ENCODE measurements at regions not wholly inside any gene's neighbourhood (a gene's known extent, or its start where the extent isn't known, plus 50 kb on each side); places are given as distances from the start of the nearest gene placed in this dataset.

- H3K27me3 ChIP-seq (ENCODE audit: control insufficient read depth, insufficient read depth, low read length) = no peaks in the 10 kb centered on the region
- TF ChIP-seq CTCF (IDR thresholded peaks at IDR 0.05; ENCODE audit: insufficient read depth, low read length, severe bottlenecking) = no peak
- no peaks in the 10 kb centered on the region for H3K36me3 ChIP-seq (ENCODE audit: control insufficient read depth, insufficient read depth, low read length)
- DNase-seq (ENCODE audit: low read depth) (no peak), FAIRE-seq (no peak)
- no peak overlapping the region for H3K4me3 ChIP-seq (ENCODE audit: low read depth, low read length)
Observed at GRCh38 chr4:108543359-108543968, 76.9 kb upstream of the RPL34 start.

DNA sequence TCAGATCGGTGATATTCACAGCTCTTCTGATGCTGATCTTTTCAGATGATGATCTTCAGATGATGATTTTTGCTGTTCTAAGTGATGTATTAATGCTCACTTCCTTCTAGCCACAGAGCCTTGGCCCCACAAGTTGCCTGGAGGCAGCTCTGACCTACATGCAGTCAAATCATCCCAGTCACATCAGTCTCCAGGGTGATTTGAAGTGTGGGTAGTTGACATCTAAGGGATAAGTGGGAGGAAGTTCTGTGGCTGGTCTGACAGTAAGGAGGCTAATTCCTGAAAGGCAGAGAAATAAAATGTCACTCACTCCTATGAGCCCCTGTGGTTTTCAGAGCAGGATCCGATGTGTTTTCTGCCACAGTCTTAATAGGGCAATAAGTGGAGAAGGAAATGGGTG is 79.8 kb upstream of the RPL34 start:
- Histone ChIP-seq H3K36me3 (ENCODE audit: control insufficient read depth, insufficient read depth, low read length) (no peaks in the 10 kb centered on the region), H3K4me3 (ENCODE audit: low read depth, low read length) (no peak overlapping the region), H3K27me3 (ENCODE audit: control insufficient read depth, insufficient read depth, low read length) (no peaks in the 10 kb centered on the region)
- peak; percentile 15 for DNase-seq (ENCODE audit: low read depth)
- no peak for FAIRE-seq
- TF ChIP-seq CTCF (IDR thresholded peaks at IDR 0.05; ENCODE audit: insufficient read depth, low read length, severe bottlenecking) = no peak

DNA sequence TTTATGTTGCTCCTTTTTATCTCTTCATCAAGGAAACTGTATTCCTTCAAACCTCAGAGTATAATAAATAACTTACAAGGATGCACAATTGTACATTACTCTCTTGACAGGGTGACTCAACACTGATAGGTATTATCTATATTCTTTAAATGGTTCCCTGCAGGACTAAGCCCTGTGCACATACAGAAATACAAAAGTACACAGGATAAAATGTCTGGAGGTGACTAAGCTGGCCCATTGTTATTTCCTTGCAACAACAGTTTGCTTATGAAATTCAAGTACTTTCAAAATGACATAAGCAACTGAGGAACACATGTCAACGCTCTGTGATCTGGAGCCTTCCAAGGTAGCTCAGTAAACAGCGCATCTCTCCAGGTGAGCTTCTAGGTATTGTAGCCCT is 83.8 kb upstream of the RPL34 start:
- TF ChIP-seq CTCF (IDR thresholded peaks at IDR 0.05; ENCODE audit: insufficient read depth, low read length, severe bottlenecking) = no peak
- Histone ChIP-seq H3K4me3 (ENCODE audit: low read depth, low read length) (no peak overlapping the region), H3K27me3 (ENCODE audit: control insufficient read depth, insufficient read depth, low read length) (no peaks in the 10 kb centered on the region), H3K36me3 (ENCODE audit: control insufficient read depth, insufficient read depth, low read length) (no peaks in the 10 kb centered on the region)
- FAIRE-seq (no peak), DNase-seq (ENCODE audit: low read depth) (peak; percentile 82)

DNA sequence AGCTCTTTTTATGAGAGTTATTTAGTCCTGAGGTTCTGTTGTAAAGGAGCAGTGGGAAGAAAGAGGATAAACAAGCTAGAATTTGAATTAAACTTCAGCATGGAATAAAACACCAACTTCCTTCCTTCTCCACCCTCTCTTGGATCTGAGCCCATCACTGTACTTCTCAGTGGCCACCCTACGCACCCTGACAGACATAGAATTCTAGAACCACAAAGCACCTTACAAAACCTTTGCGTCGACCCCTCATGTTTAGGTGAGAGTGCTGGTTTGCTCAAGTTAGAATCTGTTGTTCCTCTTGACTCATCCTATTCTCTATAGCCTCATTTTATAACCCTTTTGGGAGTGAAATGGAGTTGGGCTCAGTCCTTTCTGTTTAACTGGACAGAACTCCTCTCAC is 84.6 kb upstream of the RPL34 start:
- peak; percentile 14 for DNase-seq (ENCODE audit: low read depth)
- no peak for TF ChIP-seq CTCF (IDR thresholded peaks at IDR 0.05; ENCODE audit: insufficient read depth, low read length, severe bottlenecking)
- no peak overlapping the region for H3K4me3 ChIP-seq (ENCODE audit: low read depth, low read length)
- FAIRE-seq = no peak
- no peaks in the 10 kb centered on the region for H3K27me3 ChIP-seq (ENCODE audit: control insufficient read depth, insufficient read depth, low read length)
- H3K36me3 ChIP-seq (ENCODE audit: control insufficient read depth, insufficient read depth, low read length) = no peaks in the 10 kb centered on the region

- no peak overlapping the region for H3K4me3 ChIP-seq (ENCODE audit: low read depth, low read length)
- FAIRE-seq (no peak), DNase-seq (ENCODE audit: low read depth) (no peak)
- TF ChIP-seq CTCF (IDR thresholded peaks at IDR 0.05; ENCODE audit: insufficient read depth, low read length, severe bottlenecking) = no peak
- H3K27me3 ChIP-seq (ENCODE audit: control insufficient read depth, insufficient read depth, low read length) = no peaks in the 10 kb centered on the region
- no peaks in the 10 kb centered on the region for H3K36me3 ChIP-seq (ENCODE audit: control insufficient read depth, insufficient read depth, low read length)
Observed at GRCh38 chr4:108533876-108534275, 86.5 kb upstream of the RPL34 start.

DNA sequence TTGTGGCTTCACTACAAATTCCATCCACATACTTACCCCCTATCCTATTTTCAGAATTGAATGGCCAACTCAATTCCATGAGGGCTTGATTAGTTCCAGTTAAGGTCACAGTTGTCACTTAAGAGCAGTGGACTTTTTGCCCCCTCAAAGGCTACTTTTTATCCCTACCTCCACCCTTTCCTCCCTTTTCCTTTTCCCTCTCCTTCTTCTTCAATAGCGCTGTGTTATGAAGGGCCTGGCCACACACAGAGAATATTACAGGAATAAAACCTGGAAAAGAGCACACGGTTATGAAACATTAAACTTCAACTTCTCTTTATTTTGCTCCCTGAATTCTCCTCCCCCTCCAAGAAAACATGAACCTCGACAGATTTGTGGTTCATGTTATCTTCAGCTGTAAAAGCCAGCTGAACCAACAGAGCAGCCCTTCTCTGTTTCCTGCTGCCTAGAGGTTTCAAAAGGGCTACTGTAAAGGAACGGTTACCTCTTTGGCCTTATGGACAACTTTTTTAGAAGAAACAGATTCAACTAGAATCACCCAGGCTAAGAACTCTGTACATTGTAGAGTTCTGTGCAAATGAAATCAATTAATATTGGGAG is 87.0 kb upstream of the RPL34 start:
- no peak for FAIRE-seq
- no peaks in the 10 kb centered on the region for H3K36me3 ChIP-seq (ENCODE audit: control insufficient read depth, insufficient read depth, low read length)
- TF ChIP-seq CTCF (IDR thresholded peaks at IDR 0.05; ENCODE audit: insufficient read depth, low read length, severe bottlenecking) = no peak
- no peak for DNase-seq (ENCODE audit: low read depth)
- no peak overlapping the region for H3K4me3 ChIP-seq (ENCODE audit: low read depth, low read length)
- no peaks in the 10 kb centered on the region for H3K27me3 ChIP-seq (ENCODE audit: control insufficient read depth, insufficient read depth, low read length)
